ENCODE measurements at regions not wholly inside any gene's neighbourhood (a gene's known extent, or its start where the extent isn't known, plus 50 kb on each side); places are given as distances from the start of the nearest gene placed in this dataset.

DNA sequence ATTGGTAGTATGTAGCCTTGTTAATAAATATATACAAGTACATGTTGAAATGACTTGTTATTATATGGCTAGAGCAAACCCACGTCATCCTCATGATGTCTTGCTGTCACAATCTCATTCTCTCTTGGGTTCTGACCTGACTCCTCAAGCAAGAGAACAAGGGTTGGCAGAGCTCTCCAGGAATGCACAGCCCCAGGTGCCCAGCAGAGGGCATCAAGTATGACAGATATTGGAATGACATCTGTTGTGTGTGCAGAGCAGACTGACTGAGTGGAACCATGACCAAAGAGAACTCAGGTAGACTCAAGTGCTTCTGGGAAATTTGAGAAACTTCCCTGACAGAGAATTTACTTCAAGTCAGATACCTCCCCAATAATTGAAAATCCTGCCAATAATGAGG, 90.6 kb downstream of the PAX1 start:
- TF ChIP-seq TAF1 (IDR thresholded peaks at IDR 0.05; ENCODE audit: control insufficient read depth, extremely low read depth, insufficient read depth, low read length, severe bottlenecking): no peak
- TF ChIP-seq ZNF140 (CRISPR knock-in tag; IDR thresholded peaks at IDR 0.05): no peak
- TF ChIP-seq, protein P1, sequence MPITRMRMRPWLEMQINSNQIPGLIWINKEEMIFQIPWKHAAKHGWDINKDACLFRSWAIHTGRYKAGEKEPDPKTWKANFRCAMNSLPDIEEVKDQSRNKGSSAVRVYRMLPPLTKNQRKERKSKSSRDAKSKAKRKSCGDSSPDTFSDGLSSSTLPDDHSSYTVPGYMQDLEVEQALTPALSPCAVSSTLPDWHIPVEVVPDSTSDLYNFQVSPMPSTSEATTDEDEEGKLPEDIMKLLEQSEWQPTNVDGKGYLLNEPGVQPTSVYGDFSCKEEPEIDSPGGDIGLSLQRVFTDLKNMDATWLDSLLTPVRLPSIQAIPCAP (CRISPR knock-in tag; IDR thresholded peaks at IDR 0.05; ENCODE audit: borderline replicate concordance): no peak
- no peak for TF ChIP-seq CBX8 (IDR thresholded peaks at IDR 0.05; ENCODE audit: borderline replicate concordance, extremely low read depth, low read depth, low read length, poor library complexity, severe bottlenecking)
- TF ChIP-seq, protein P2, sequence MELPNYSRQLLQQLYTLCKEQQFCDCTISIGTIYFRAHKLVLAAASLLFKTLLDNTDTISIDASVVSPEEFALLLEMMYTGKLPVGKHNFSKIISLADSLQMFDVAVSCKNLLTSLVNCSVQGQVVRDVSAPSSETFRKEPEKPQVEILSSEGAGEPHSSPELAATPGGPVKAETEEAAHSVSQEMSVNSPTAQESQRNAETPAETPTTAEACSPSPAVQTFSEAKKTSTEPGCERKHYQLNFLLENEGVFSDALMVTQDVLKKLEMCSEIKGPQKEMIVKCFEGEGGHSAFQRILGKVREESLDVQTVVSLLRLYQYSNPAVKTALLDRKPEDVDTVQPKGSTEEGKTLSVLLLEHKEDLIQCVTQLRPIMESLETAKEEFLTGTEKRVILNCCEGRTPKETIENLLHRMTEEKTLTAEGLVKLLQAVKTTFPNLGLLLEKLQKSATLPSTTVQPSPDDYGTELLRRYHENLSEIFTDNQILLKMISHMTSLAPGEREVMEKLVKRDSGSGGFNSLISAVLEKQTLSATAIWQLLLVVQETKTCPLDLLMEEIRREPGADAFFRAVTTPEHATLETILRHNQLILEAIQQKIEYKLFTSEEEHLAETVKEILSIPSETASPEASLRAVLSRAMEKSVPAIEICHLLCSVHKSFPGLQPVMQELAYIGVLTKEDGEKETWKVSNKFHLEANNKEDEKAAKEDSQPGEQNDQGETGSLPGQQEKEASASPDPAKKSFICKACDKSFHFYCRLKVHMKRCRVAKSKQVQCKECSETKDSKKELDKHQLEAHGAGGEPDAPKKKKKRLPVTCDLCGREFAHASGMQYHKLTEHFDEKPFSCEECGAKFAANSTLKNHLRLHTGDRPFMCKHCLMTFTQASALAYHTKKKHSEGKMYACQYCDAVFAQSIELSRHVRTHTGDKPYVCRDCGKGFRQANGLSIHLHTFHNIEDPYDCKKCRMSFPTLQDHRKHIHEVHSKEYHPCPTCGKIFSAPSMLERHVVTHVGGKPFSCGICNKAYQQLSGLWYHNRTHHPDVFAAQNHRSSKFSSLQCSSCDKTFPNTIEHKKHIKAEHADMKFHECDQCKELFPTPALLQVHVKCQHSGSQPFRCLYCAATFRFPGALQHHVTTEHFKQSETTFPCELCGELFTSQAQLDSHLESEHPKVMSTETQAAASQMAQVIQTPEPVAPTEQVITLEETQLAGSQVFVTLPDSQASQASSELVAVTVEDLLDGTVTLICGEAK (IDR thresholded peaks at IDR 0.05): no peak
- TF ChIP-seq, protein P2 (CRISPR knock-in tag; IDR thresholded peaks at IDR 0.05): no peak
- no peak for TF ChIP-seq POLR2AphosphoS5 (IDR thresholded peaks at IDR 0.05; ENCODE audit: control insufficient read depth, insufficient read depth, low read depth, low read length)
- no peak for TF ChIP-seq NFIX (CRISPR knock-in tag; IDR thresholded peaks at IDR 0.05; ENCODE audit: low read depth)
- TF ChIP-seq MCM7 (IDR thresholded peaks at IDR 0.05): no peak
- TF ChIP-seq, protein P3, sequence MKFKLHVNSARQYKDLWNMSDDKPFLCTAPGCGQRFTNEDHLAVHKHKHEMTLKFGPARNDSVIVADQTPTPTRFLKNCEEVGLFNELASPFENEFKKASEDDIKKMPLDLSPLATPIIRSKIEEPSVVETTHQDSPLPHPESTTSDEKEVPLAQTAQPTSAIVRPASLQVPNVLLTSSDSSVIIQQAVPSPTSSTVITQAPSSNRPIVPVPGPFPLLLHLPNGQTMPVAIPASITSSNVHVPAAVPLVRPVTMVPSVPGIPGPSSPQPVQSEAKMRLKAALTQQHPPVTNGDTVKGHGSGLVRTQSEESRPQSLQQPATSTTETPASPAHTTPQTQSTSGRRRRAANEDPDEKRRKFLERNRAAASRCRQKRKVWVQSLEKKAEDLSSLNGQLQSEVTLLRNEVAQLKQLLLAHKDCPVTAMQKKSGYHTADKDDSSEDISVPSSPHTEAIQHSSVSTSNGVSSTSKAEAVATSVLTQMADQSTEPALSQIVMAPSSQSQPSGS (CRISPR knock-in tag; IDR thresholded peaks at IDR 0.05): no peak
- no peak for TF ChIP-seq YY1 (IDR thresholded peaks at IDR 0.05; ENCODE audit: borderline replicate concordance in 1 of 3, control insufficient read depth in 1 of 3, extremely low read depth in 1 of 3, insufficient read depth in 3 of 3, insufficient read length in 1 of 3, insufficient replicate concordance in 2 of 3, low read depth in 1 of 3, low read length in 2 of 3)
- TF ChIP-seq, protein P4, sequence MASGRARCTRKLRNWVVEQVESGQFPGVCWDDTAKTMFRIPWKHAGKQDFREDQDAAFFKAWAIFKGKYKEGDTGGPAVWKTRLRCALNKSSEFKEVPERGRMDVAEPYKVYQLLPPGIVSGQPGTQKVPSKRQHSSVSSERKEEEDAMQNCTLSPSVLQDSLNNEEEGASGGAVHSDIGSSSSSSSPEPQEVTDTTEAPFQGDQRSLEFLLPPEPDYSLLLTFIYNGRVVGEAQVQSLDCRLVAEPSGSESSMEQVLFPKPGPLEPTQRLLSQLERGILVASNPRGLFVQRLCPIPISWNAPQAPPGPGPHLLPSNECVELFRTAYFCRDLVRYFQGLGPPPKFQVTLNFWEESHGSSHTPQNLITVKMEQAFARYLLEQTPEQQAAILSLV (tag; IDR thresholded peaks at IDR 0.05): no peak
- TF ChIP-seq, protein P5, sequence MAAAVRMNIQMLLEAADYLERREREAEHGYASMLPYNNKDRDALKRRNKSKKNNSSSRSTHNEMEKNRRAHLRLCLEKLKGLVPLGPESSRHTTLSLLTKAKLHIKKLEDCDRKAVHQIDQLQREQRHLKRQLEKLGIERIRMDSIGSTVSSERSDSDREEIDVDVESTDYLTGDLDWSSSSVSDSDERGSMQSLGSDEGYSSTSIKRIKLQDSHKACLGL (CRISPR knock-in tag; IDR thresholded peaks at IDR 0.05; ENCODE audit: borderline replicate concordance, poor library complexity, severe bottlenecking): no peak
- TF ChIP-seq POLR2A (conservative IDR thresholded peaks at IDR 0.05): no peak
- no peak for TF ChIP-seq NRF1 (conservative IDR thresholded peaks at IDR 0.05 in 1 of 2, IDR thresholded peaks at IDR 0.05 in 1 of 2)

Measured in K562 (cell line).